Retina (tissue), 1 donor: ENCODE measurements at regions not wholly inside any gene's neighbourhood (a gene's known extent, or its start where the extent isn't known, plus 50 kb on each side); places are given as distances from the start of the nearest gene placed in this dataset.
A peak's percentile ranks its signal among the peaks of the same experiment; 100 is the strongest.
"Not testable (repeated sequence)": the region's sequence is repeated elsewhere in the genome, so short reads cannot be mapped to it uniquely, and the experiment has no call there.

Experiments
- DNase-seq: peaks from one replicate; pipeline ENCODE4 v3.0.0-alpha.2; 2016

DNA sequence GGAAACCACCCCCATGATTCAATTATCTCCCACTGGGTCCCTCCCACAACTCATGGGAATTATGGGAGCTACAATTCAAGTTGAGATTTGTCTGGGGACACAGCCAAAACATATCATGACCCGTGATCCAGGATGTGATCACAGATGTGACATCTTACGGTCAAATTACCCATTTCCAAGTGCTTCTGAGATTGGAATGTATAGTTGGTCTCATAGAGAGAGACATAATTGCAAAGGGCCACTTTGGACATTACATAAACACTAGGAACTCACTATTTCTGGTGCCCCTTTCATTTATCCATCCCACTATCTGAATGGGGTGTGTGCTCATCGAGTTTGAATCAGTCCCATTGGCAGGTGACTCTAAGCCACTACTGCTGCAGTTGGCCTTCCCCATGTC is 204.5 kb downstream of the PHLDA1 start:
- no peak for DNase-seq

GRCh38 chr12:75825686-75826085 is 205.9 kb downstream of the PHLDA1 start:
- no peak for DNase-seq

- DNase-seq, result no peak
Observed at GRCh38 chr12:75823475-75823874, 208.1 kb downstream of the PHLDA1 start.

DNA sequence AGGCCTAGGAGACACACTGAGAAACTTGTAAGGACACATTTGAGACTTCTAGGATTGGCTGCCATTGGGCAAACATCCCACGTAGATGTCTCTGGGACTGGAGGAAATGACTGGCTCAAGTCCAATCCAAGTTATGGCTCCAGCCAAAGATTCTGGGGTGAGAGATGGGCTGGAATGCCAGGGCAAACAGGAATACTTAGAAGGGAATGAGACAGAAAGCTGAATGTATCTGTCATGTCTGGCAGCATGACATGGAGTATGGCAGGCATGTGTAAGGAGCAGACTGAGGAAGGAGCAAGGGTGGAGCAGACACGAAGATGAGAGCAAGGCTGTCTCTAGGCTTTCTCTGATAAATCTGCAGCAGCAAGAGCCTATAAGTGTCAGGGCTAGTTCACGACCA is 209.2 kb downstream of the PHLDA1 start:
- DNase-seq, result no peak

GRCh38 chr12:75820848-75821578 is 210.6 kb downstream of the PHLDA1 start:
- DNase-seq, result no peak

DNA sequence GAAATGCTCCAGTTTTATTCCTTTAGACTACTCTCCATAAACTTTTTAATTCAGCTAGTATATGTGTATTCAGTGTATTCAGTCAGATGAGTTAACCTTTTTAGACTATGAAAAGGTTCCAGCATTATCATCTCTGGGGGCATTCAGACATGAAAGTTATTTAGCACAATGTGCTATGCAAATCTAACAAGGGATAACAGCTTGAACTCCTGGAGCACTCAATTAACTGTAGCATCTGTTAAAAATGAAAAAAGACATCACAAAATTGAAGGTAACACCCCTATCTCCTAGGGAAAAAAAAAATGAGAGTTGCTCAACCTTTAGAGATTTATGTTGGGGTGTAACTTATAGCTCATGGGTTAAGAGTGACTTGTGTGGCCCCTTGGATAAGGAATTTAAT is 211.5 kb downstream of the PHLDA1 start:
- no peak for DNase-seq

DNA sequence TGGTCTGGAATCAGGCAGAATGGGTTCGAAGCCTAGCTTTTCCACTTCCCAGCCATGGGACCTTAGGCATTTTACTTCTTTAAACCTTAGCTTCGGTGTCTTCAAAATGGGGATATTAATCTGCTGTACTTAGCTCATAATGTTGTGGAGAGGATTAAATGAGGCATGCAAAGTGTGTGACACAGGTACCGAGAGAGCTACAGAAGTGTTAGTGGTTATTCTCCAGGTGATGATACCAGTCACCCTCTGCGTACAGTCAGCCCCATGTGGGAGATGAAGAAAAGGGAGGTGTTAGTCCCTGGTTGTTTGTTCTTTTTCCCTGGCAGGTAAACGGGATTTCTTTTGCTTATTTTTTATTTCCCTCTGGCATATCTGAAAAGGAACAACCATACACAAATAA is 212.1 kb downstream of the PHLDA1 start:
- no peak for DNase-seq

- DNase-seq, result no peak
Observed at GRCh38 chr12:75818863-75819262, 212.7 kb downstream of the PHLDA1 start.

GRCh38 chr12:75816897-75817296 is 214.7 kb downstream of the PHLDA1 start:
- DNase-seq, result no peak

DNA sequence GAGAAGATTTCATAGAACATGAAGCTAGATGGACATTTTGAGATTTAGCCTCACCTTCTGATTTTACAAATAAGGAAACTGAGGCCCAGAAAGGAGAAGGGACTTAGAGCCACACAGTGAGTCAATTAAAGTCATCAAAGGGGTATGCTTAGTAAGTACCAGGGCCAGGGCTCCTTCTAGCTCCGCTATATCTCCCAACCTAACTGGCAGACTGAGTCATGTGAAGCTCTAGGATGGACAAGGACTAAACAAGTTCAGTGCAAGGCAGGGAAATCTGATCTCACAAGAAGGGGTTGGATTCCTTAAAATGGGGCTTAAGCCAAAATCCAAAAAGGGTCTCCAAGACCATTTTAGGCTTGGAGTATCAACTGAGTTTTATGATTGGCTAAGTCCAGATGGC is 215.8 kb downstream of the PHLDA1 start:
- no peak for DNase-seq

- peak; percentile 67 for DNase-seq
Observed at GRCh38 chr12:75814851-75815754, 216.5 kb downstream of the PHLDA1 start.

- DNase-seq, result no peak
Observed at GRCh38 chr12:75813072-75813471, 218.5 kb downstream of the PHLDA1 start.

DNA sequence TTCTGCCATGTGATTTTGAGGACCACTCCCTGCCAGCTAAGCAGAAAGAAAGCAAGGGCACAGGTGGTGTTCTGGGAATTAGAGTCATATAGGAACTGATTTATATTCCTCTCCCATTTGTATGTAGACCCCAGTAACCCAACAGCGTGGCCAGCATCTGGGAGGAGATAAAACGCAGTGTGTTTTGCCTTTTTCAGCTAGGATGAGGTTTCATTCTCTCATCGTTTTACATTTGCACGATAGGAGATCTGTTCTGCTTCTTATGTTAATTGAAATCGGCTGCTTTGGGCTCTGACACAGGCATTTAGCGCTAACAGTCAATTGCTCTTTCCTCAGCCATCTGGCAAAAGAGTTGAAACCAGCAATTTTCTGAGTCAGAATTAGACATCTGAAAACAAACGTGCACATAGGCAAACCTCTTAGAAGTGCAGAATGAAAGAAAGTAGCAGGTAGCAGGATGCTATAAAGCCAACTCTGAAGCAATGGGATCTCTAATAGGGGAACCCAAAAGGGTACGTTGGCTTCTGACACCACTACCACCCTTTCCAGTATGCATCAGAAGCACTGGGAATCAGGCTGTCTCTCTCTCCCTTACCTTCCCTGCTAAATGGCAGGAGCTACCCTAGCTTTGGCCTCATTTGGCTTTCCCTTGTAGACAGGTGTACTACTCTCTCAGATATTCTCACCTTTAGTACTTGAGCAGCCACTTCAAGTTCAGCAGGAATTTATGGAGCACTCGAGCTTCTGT is 219.1 kb downstream of the PHLDA1 start:
- DNase-seq, result peak; percentile 34

DNA sequence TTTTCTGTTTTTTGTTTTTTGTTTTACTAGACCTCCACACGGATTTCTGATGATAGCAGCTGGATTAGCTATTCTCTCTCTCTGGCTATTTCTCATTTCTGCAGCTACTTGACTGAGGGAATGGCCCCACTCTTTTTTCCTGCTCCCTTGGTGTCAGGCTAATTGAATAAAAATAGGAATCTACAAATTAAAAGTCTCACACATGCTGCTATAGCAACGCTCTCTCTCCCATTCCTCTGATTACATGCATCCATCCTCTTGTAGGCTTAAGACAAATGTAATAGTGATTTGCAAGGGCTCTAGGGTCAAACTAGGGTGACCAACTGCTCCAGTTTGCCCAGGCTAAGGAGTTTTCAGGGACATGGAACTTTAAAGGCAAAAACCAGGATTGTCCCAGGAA is 221.8 kb downstream of the PHLDA1 start:
- no peak for DNase-seq

GRCh38 chr12:75807494-75807893 is 224.1 kb downstream of the PHLDA1 start:
- no peak for DNase-seq

DNA sequence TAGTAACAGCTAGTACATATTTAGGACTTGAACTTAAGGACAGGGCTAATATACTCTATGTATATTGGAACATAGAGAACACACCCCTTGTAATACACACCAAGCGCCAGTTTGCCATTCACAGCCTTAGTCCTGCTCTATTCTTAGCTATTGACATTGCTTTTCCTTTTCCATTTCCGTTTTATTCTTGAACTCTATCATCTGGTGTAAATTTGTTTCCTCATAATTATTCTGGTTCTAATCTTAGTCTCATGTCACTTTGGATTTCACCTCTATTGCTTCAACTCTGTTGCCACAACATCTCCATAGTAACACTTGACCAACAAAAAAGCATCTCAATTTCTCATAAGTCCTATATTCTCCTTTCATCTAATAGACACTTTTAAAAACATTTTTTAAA is 225.7 kb downstream of the PHLDA1 start:
- DNase-seq, result no peak

GRCh38 chr12:75805320-75805719 is 226.3 kb downstream of the PHLDA1 start:
- DNase-seq, result no peak

- no peak for DNase-seq
Observed at GRCh38 chr12:75798136-75798926, 233.2 kb downstream of the PHLDA1 start.

GRCh38 chr12:75795125-75795524 is 236.5 kb downstream of the PHLDA1 start:
- no peak for DNase-seq

- DNase-seq, result no peak
Observed at GRCh38 chr12:75792687-75793086, 238.9 kb downstream of the PHLDA1 start.

GRCh38 chr12:75790219-75790618 is 241.4 kb downstream of the PHLDA1 start:
- DNase-seq, result no peak

- not testable (repeated sequence) for DNase-seq
Observed at GRCh38 chr12:75787146-75787545, 244.4 kb downstream of the PHLDA1 start.

DNA sequence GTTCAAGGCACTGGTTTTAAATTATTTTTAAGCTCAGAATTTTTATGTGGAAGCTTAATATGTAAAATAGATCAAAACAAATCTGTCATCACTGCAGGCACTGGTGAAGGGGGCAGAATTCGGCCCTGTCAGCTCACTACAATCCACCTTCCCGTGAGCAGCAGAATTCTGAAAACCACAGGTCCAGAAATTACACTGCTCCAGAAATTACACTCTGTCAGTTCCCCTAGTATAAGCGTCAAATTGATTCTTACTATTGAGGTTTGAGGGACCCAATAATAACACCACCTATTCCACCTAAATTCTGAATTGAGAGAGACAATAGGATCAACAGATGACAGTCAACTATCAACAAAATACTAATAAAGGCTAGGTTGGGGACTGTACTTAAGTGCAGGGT is 245.5 kb downstream of the PHLDA1 start:
- no peak for DNase-seq
